ENCODE measurements at regions not wholly inside any gene's neighbourhood (a gene's known extent, or its start where the extent isn't known, plus 50 kb on each side); places are given as distances from the start of the nearest gene placed in this dataset.

DNA sequence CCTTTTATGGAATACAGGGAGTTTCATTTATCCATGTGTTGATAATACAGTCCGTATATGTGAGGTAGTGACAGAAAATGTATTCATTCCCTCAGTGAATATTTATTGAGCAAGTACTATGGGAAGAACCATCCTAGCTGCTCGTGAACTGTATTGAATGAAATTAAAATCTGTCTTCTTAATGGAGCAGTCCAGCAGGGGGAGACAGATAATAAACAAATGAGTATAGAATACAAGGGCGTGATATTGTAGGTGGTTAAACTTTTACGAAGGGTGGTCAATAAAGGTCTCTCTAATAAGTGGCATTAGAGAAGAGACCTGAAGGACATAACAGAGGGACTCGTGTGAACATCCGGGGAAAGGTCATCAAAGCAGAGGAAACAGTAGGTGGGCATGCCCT is 62.7 kb upstream of the OSTN start:
- TF ChIP-seq, protein P1, sequence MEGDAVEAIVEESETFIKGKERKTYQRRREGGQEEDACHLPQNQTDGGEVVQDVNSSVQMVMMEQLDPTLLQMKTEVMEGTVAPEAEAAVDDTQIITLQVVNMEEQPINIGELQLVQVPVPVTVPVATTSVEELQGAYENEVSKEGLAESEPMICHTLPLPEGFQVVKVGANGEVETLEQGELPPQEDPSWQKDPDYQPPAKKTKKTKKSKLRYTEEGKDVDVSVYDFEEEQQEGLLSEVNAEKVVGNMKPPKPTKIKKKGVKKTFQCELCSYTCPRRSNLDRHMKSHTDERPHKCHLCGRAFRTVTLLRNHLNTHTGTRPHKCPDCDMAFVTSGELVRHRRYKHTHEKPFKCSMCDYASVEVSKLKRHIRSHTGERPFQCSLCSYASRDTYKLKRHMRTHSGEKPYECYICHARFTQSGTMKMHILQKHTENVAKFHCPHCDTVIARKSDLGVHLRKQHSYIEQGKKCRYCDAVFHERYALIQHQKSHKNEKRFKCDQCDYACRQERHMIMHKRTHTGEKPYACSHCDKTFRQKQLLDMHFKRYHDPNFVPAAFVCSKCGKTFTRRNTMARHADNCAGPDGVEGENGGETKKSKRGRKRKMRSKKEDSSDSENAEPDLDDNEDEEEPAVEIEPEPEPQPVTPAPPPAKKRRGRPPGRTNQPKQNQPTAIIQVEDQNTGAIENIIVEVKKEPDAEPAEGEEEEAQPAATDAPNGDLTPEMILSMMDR (IDR thresholded peaks at IDR 0.05) = peak in 1 of 7 experiments; percentile 12
- TF ChIP-seq POLR2A (IDR thresholded peaks at IDR 0.05) = no peak
